Neural progenitor cell (in vitro differentiated cells): ENCODE measurements at regions not wholly inside any gene's neighbourhood (a gene's known extent, or its start where the extent isn't known, plus 50 kb on each side); places are given as distances from the start of the nearest gene placed in this dataset.

Source experiments
- DNase-seq: peaks from one replicate; pipeline ENCODE4 v3.0.0-alpha.2; 2016; ENCODE audit warnings: low spot score
- H2AFZ ChIP-seq: fragments of 200-600 bp; sonication (generic); replicated peaks from 2 replicates; pipeline ENCODE4 v1.6.1; 2016; ENCODE audit warnings: antibody characterized with exemption
- H3F3A ChIP-seq: fragments of 200-600 bp; sonication (generic); 2 replicates; pipeline ENCODE4 v1.6.1; 2016; ENCODE audit warnings: antibody characterized with exemption, low read depth
- H3K27ac ChIP-seq: fragments of 200-600 bp; sonication (generic); 2 replicates; pipeline ENCODE4 v1.5.1; 2016; ENCODE audit warnings: mild to moderate bottlenecking
- H3K27me3 ChIP-seq: fragments of 200-600 bp; sonication (generic); 2 replicates; pipeline ENCODE4 v1.6.1; 2016; ENCODE audit warnings: mild to moderate bottlenecking, moderate library complexity
- H3K36me3 ChIP-seq: fragments of 200-600 bp; sonication (generic); 2 replicates; pipeline ENCODE4 v1.5.1; 2016
- H3K4me1 ChIP-seq: fragments of 200-600 bp; sonication (generic); 2 replicates; pipeline ENCODE4 v1.6.1; 2016; ENCODE audit warnings: mixed run types
- H3K4me2 ChIP-seq: fragments of 200-600 bp; sonication (generic); 2 replicates; pipeline ENCODE4 v1.6.1; 2016
- H3K4me3 ChIP-seq: fragments of 200-600 bp; sonication (generic); 2 replicates; pipeline ENCODE4 v1.5.1; 2016
- H3K79me2 ChIP-seq: fragments of 200-600 bp; sonication (generic); 2 replicates; pipeline ENCODE4 v1.6.1; 2016; ENCODE audit warnings: low read depth
- H3K9ac ChIP-seq: fragments of 200-600 bp; sonication (generic); 2 replicates; pipeline ENCODE4 v1.6.1; 2016
- H3K9me3 ChIP-seq: fragments of 200-600 bp; sonication (generic); 2 replicates; pipeline ENCODE4 v1.5.1; 2016; ENCODE audit warnings: low read depth
- H4K20me1 ChIP-seq: fragments of 200-600 bp; sonication (generic); 2 replicates; pipeline ENCODE4 v1.6.1; 2016; ENCODE audit warnings: low read depth
- H3K27ac Mint-ChIP-seq: 3 replicates; pipeline ENCODE4 v1.8.0; 2021; ENCODE audit warnings: mixed read lengths
- H3K27me3 Mint-ChIP-seq: 2 replicates; pipeline ENCODE4 v1.8.0; 2022; ENCODE audit warnings: low read depth, mild to moderate bottlenecking, inconsistent platforms, moderate library complexity, mixed read lengths; ENCODE audit not compliant: insufficient read depth
- H3K36me3 Mint-ChIP-seq: 3 replicates; pipeline ENCODE4 v1.8.0; 2021; ENCODE audit warnings: mixed read lengths
- H3K4me1 Mint-ChIP-seq: 3 replicates; pipeline ENCODE4 v1.8.0; 2021; ENCODE audit warnings: mixed read lengths
- H3K4me3 Mint-ChIP-seq: 3 replicates; pipeline ENCODE4 v1.8.0; 2021; ENCODE audit warnings: mild to moderate bottlenecking, moderate library complexity, mixed read lengths
- H3K9me3 Mint-ChIP-seq: 3 replicates; pipeline ENCODE4 v1.8.0; 2020; ENCODE audit warnings: mixed read lengths
- CTCF ChIP-seq: fragments of 200-600 bp; sonication (generic); IDR thresholded peaks from 2 replicates; pipeline ENCODE4 v1.5.1; 2017; ENCODE audit warnings: antibody characterized with exemption, mild to moderate bottlenecking
- EZH2 ChIP-seq: fragments of 200-600 bp; sonication (generic); IDR thresholded peaks from 2 replicates; pipeline ENCODE4 v1.6.1; 2017; ENCODE audit warnings: antibody characterized with exemption, mild to moderate bottlenecking, moderate library complexity
- EZH2phosphoT487 ChIP-seq: fragments of 200-600 bp; sonication (generic); IDR thresholded peaks from 2 replicates; pipeline ENCODE4 v1.6.1; 2017; ENCODE audit warnings: antibody characterized with exemption

GRCh38 chr16:85225721-85226120, 113.4 kb upstream of the CIBAR2 start:
- no peaks in the 10 kb centered on the region for H3K27me3 ChIP-seq
- TF ChIP-seq EZH2 (no peak), EZH2phosphoT487 (no peak), CTCF (no peak)
- no peaks in the 10 kb centered on the region for H3K79me2 ChIP-seq
- no peaks in the 10 kb centered on the region for H3K9me3 ChIP-seq
- no peak overlapping the region for H3K9ac ChIP-seq
- DNase-seq: no peak
- peaks cover 43% of the 10 kb centered on the region for H3K4me1 ChIP-seq
- Mint-ChIP-seq H3K36me3 (no peaks in the 10 kb centered on the region), H3K27me3 (peaks cover 22% of the 10 kb centered on the region), H3K4me1 (peaks cover 80% of the 10 kb centered on the region), H3K9me3 (no peaks in the 10 kb centered on the region), H3K4me3 (no peak overlapping the region), H3K27ac (no peak overlapping the region)
- no peaks in the 10 kb centered on the region for H3K36me3 ChIP-seq
- no peak overlapping the region for H3K27ac ChIP-seq
- no peak overlapping the region for H3K4me3 ChIP-seq
- no peak overlapping the region for H2AFZ ChIP-seq
- H4K20me1 ChIP-seq: peaks cover 28% of the 10 kb centered on the region
- peaks cover 49% of the 10 kb centered on the region for H3F3A ChIP-seq
- H3K4me2 ChIP-seq: no peak overlapping the region

- Mint-ChIP-seq H3K36me3 (no peaks in the 10 kb centered on the region), H3K9me3 (peaks cover 6% of the 10 kb centered on the region), H3K27ac (peak overlapping the region; percentile 93), H3K27me3 (peaks cover 26% of the 10 kb centered on the region), H3K4me3 (peak overlapping the region; percentile 54), H3K4me1 (peaks cover 81% of the 10 kb centered on the region)
- Histone ChIP-seq H3K27ac (no peak overlapping the region), H4K20me1 (peaks cover 22% of the 10 kb centered on the region), H3K4me3 (no peak overlapping the region), H3K4me1 (peaks cover 27% of the 10 kb centered on the region), H3K27me3 (no peaks in the 10 kb centered on the region), H2AFZ (no peak overlapping the region), H3K79me2 (no peaks in the 10 kb centered on the region), H3K4me2 (peak overlapping the region; percentile 27), H3K36me3 (no peaks in the 10 kb centered on the region), H3F3A (peaks cover 39% of the 10 kb centered on the region), H3K9me3 (no peaks in the 10 kb centered on the region), H3K9ac (no peak overlapping the region)
- DNase-seq: no peak
- TF ChIP-seq EZH2 (no peak), CTCF (no peak), EZH2phosphoT487 (no peak)
Observed at GRCh38 chr16:85227084-85227945, 115.0 kb upstream of the CIBAR2 start.

GRCh38 chr16:85227946-85228862, 115.9 kb upstream of the CIBAR2 start:
- TF ChIP-seq CTCF (no peak), EZH2phosphoT487 (no peak), EZH2 (no peak)
- Histone ChIP-seq H2AFZ (no peak overlapping the region), H3K27ac (no peak overlapping the region), H3K4me1 (peaks cover 19% of the 10 kb centered on the region), H4K20me1 (peaks cover 22% of the 10 kb centered on the region), H3K9me3 (no peaks in the 10 kb centered on the region), H3F3A (peaks cover 33% of the 10 kb centered on the region), H3K79me2 (no peaks in the 10 kb centered on the region), H3K4me3 (no peak overlapping the region), H3K27me3 (no peaks in the 10 kb centered on the region), H3K4me2 (peak overlapping the region; percentile 27), H3K9ac (no peak overlapping the region), H3K36me3 (no peaks in the 10 kb centered on the region)
- DNase-seq: peak; percentile 46
- Mint-ChIP-seq H3K4me3 (no peak overlapping the region), H3K4me1 (peaks cover 76% of the 10 kb centered on the region), H3K9me3 (peaks cover 6% of the 10 kb centered on the region), H3K27ac (peak overlapping the region; percentile 99), H3K36me3 (no peaks in the 10 kb centered on the region), H3K27me3 (peaks cover 29% of the 10 kb centered on the region)
